ENCODE measurements at regions not wholly inside any gene's neighbourhood (a gene's known extent, or its start where the extent isn't known, plus 50 kb on each side); places are given as distances from the start of the nearest gene placed in this dataset.

GRCh38 chr18:27274901-27275300, 89.8 kb upstream of the CHST9 start:
- DNase-seq (ENCODE audit: low read depth), result no peak

- DNase-seq (ENCODE audit: low read depth), result no peak
These were observed 85.4 kb upstream of the CHST9 start for GRCh38 chr18:27270508-27270907.

GRCh38 chr18:27263369-27263768, 78.3 kb upstream of the CHST9 start:
- no peak for DNase-seq (ENCODE audit: low read depth)

GRCh38 chr18:27261769-27262549, 76.9 kb upstream of the CHST9 start:
- no peak for DNase-seq (ENCODE audit: low read depth)

- DNase-seq (ENCODE audit: low read depth), result no peak
These were observed 68.5 kb upstream of the CHST9 start for GRCh38 chr18:27253571-27253970.

GRCh38 chr18:27250471-27250870, 65.4 kb upstream of the CHST9 start:
- no peak for DNase-seq (ENCODE audit: low read depth)

GRCh38 chr18:27249933-27250332, 64.8 kb upstream of the CHST9 start:
- DNase-seq (ENCODE audit: low read depth), result no peak

- DNase-seq (ENCODE audit: low read depth), result no peak
These were observed 59.2 kb upstream of the CHST9 start for GRCh38 chr18:27244259-27244658.

- no peak for DNase-seq (ENCODE audit: low read depth)
These were observed 57.4 kb upstream of the CHST9 start for GRCh38 chr18:27242392-27243047.

- no peak for DNase-seq (ENCODE audit: low read depth)
These were observed 55.3 kb upstream of the CHST9 start for GRCh38 chr18:27240383-27240782.

- DNase-seq (ENCODE audit: low read depth), result no peak
These were observed 54.6 kb upstream of the CHST9 start for GRCh38 chr18:27239669-27240068.

GRCh38 chr18:27235218-27235870, 50.2 kb upstream of the CHST9 start:
- no peak for DNase-seq (ENCODE audit: low read depth)
